ENCODE measurements at regions not wholly inside any gene's neighbourhood (a gene's known extent, or its start where the extent isn't known, plus 50 kb on each side); places are given as distances from the start of the nearest gene placed in this dataset.

- no peak for TF ChIP-seq CTCF (conservative IDR thresholded peaks at IDR 0.05)
- no peak for DNase-seq
These were observed 121.0 kb downstream of the KCNRG start for GRCh38 chr13:50136226-50136625.

More at GRCh38 chr13:50136226-50136625, 121.0 kb downstream of the KCNRG start:
- Histone ChIP-seq H3K27me3 (ENCODE audit: insufficient read depth, low read length) (peaks cover 35% of the 10 kb centered on the region), H2AFZ (ENCODE audit: low read length) (no peak overlapping the region), H2BK5ac (ENCODE audit: insufficient read length, low read length) (no peak overlapping the region), H3K23ac (ENCODE audit: insufficient read length, low read depth, low read length) (no peak overlapping the region), H3K27ac (ENCODE audit: insufficient read length, low read depth, low read length) (no peak overlapping the region), H3K79me2 (ENCODE audit: insufficient read depth, low read length) (no peaks in the 10 kb centered on the region), H3K14ac (ENCODE audit: insufficient read depth, low read length) (no peak overlapping the region), H3K9ac (ENCODE audit: extremely low read depth, insufficient read length, low read length) (no peak overlapping the region), H3K4ac (ENCODE audit: low read depth, low read length) (no peak overlapping the region), H2BK120ac (ENCODE audit: low read depth, low read length, poor library complexity, severe bottlenecking) (no peak overlapping the region), H4K91ac (ENCODE audit: insufficient read length, low read depth, low read length) (no peak overlapping the region), H4K8ac (replicated peaks; ENCODE audit: insufficient read length, low read depth, low read length) (no peak overlapping the region), H3K9me3 (ENCODE audit: control insufficient read depth, low read depth, low read length) (no peaks in the 10 kb centered on the region), H4K20me1 (ENCODE audit: control insufficient read depth, insufficient read depth, insufficient read length) (no peaks in the 10 kb centered on the region), H3K56ac (ENCODE audit: insufficient read length, low read depth, low read length) (no peak overlapping the region), H2BK12ac (ENCODE audit: insufficient read length, low read depth, low read length) (no peak overlapping the region), H2AK5ac (ENCODE audit: insufficient read length, low read length) (no peak overlapping the region), H3K18ac (ENCODE audit: insufficient read length, low read depth, low read length) (no peak overlapping the region), H2BK15ac (ENCODE audit: low read depth, low read length) (no peak overlapping the region), H4K5ac (ENCODE audit: insufficient read length, low read depth, low read length) (no peak overlapping the region), H3K23me2 (ENCODE audit: insufficient read length, low read depth, low read length, poor library complexity, severe bottlenecking) (peaks cover 11% of the 10 kb centered on the region), H3K4me2 (ENCODE audit: insufficient read depth, insufficient read length, low read length) (no peak overlapping the region), H3K4me1 (ENCODE audit: insufficient read depth, low read length) (no peaks in the 10 kb centered on the region; the same call in 1 of the 2 replicates), H2BK20ac (ENCODE audit: low read depth, low read length, poor library complexity, severe bottlenecking) (no peak overlapping the region), H3K79me1 (ENCODE audit: insufficient read depth, low read depth, low read length, poor library complexity, severe bottlenecking) (no peaks in the 10 kb centered on the region), H3T11ph (ENCODE audit: low read length) (no peak overlapping the region)
- peaks cover 85% of the 10 kb centered on the region for H3K27me3 Mint-ChIP-seq (ENCODE audit: low read depth)
- WGBS (ENCODE audit: extremely low coverage, insufficient read length, low lambda C conversion rate): no CpG with 5 or more reads among the region's 3 CpGs
- H3K4me3 Mint-ChIP-seq: no peak overlapping the region
- H3K4me1 Mint-ChIP-seq: peaks cover 30 to 42% of the 10 kb centered on the region in 2 experiments
- H3K27ac Mint-ChIP-seq: no peak overlapping the region
- H3K36me3 Mint-ChIP-seq (ENCODE audit: insufficient read depth in 1 of 3, low read depth in 3 of 3): no peaks in the 10 kb centered on the region
- H3K9me3 Mint-ChIP-seq: no peaks in the 10 kb centered on the region; a peak in 1 of 5 replicates

All from H9 (cell line).